Glutamatergic neuron (in vitro differentiated cells): ENCODE measurements at regions not wholly inside any gene's neighbourhood (a gene's known extent, or its start where the extent isn't known, plus 50 kb on each side); places are given as distances from the start of the nearest gene placed in this dataset.

ENCODE experiments used
- DNase-seq: peaks from one replicate; pipeline ENCODE4 v3.0.0; 2022
- H3K27ac Mint-ChIP-seq: one replicate; pipeline ENCODE4 v1.8.0; 2020; ENCODE audit warnings: mild to moderate bottlenecking, mixed read lengths, inconsistent platforms; ENCODE audit not compliant: unreplicated experiment
- H3K27me3 Mint-ChIP-seq: one replicate; pipeline ENCODE4 v1.8.0; 2020; ENCODE audit warnings: mild to moderate bottlenecking, moderate library complexity, mixed read lengths, inconsistent platforms; ENCODE audit not compliant: unreplicated experiment
- H3K36me3 Mint-ChIP-seq: one replicate; pipeline ENCODE4 v1.8.0; 2020; ENCODE audit warnings: mild to moderate bottlenecking, mixed read lengths, inconsistent platforms; ENCODE audit not compliant: unreplicated experiment
- H3K4me1 Mint-ChIP-seq: one replicate; pipeline ENCODE4 v1.8.0; 2020; ENCODE audit warnings: mild to moderate bottlenecking, low read depth, mixed read lengths, inconsistent platforms; ENCODE audit not compliant: unreplicated experiment
- H3K4me3 Mint-ChIP-seq: one replicate; pipeline ENCODE4 v1.8.0; 2020; ENCODE audit warnings: mild to moderate bottlenecking, mixed read lengths, inconsistent platforms; ENCODE audit not compliant: unreplicated experiment
- H3K9me3 Mint-ChIP-seq: one replicate; pipeline ENCODE4 v1.8.0; 2020; ENCODE audit warnings: mild to moderate bottlenecking, moderate library complexity, mixed read lengths, inconsistent platforms; ENCODE audit not compliant: unreplicated experiment
- TF ChIP-seq, protein P1 (sequence below): fragments of 200-600 bp; sonication (generic); IDR thresholded peaks from one replicate; pipeline ENCODE4 v1.5.0; 2021; ENCODE audit not compliant: partially characterized antibody, unreplicated experiment

DNA sequence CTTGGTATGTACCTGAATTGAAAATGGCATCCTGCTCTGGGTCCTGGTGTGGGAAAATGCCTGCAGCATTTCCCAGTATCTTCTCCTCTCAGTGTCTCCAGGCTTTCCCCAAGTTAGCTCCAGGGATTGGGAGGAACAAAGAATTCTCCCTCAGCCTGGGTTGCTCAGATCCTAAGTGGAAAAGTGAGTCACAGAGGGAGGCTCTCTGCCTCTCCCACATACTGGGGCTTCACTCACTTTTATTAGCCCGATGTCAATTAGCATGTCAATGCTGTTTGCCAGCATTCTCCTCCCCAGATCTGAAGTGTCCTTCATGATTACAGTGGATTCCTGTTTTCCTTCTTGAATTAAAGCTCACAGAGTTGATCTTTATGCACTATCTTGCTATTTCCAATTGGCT is 655.0 kb downstream of the EPHA3 start:
- Mint-ChIP-seq H3K36me3 (peaks cover 3% of the 10 kb centered on the region), H3K27ac (no peak overlapping the region), H3K9me3 (peaks cover 3% of the 10 kb centered on the region), H3K4me1 (no peaks in the 10 kb centered on the region), H3K27me3 (peaks cover 2% of the 10 kb centered on the region), H3K4me3 (no peak overlapping the region)
- no peak for DNase-seq
- TF ChIP-seq, protein P1, sequence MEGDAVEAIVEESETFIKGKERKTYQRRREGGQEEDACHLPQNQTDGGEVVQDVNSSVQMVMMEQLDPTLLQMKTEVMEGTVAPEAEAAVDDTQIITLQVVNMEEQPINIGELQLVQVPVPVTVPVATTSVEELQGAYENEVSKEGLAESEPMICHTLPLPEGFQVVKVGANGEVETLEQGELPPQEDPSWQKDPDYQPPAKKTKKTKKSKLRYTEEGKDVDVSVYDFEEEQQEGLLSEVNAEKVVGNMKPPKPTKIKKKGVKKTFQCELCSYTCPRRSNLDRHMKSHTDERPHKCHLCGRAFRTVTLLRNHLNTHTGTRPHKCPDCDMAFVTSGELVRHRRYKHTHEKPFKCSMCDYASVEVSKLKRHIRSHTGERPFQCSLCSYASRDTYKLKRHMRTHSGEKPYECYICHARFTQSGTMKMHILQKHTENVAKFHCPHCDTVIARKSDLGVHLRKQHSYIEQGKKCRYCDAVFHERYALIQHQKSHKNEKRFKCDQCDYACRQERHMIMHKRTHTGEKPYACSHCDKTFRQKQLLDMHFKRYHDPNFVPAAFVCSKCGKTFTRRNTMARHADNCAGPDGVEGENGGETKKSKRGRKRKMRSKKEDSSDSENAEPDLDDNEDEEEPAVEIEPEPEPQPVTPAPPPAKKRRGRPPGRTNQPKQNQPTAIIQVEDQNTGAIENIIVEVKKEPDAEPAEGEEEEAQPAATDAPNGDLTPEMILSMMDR: no peak

GRCh38 chr3:89783341-89783927 is 676.0 kb downstream of the EPHA3 start:
- H3K9me3 Mint-ChIP-seq: no peaks in the 10 kb centered on the region
- TF ChIP-seq, protein P1: no peak
- no peaks in the 10 kb centered on the region for H3K27me3 Mint-ChIP-seq
- H3K4me3 Mint-ChIP-seq: no peak overlapping the region
- H3K27ac Mint-ChIP-seq: no peak overlapping the region
- H3K36me3 Mint-ChIP-seq: no peaks in the 10 kb centered on the region
- DNase-seq: no peak
- H3K4me1 Mint-ChIP-seq: peaks cover 9% of the 10 kb centered on the region

GRCh38 chr3:89787485-89787884 is 680.1 kb downstream of the EPHA3 start:
- peaks cover 9% of the 10 kb centered on the region for H3K4me1 Mint-ChIP-seq
- H3K27ac Mint-ChIP-seq: no peak overlapping the region
- H3K27me3 Mint-ChIP-seq: no peaks in the 10 kb centered on the region
- no peaks in the 10 kb centered on the region for H3K9me3 Mint-ChIP-seq
- H3K36me3 Mint-ChIP-seq: no peaks in the 10 kb centered on the region
- no peak for DNase-seq
- TF ChIP-seq, protein P1: no peak
- H3K4me3 Mint-ChIP-seq: no peak overlapping the region

- H3K4me1 Mint-ChIP-seq: peaks cover 7% of the 10 kb centered on the region
- TF ChIP-seq, protein P1: no peak
- H3K9me3 Mint-ChIP-seq: no peaks in the 10 kb centered on the region
- no peaks in the 10 kb centered on the region for H3K27me3 Mint-ChIP-seq
- H3K27ac Mint-ChIP-seq: no peak overlapping the region
- H3K4me3 Mint-ChIP-seq: no peak overlapping the region
- H3K36me3 Mint-ChIP-seq: no peaks in the 10 kb centered on the region
- DNase-seq: no peak
Observed at GRCh38 chr3:89787979-89788378, 680.6 kb downstream of the EPHA3 start.

GRCh38 chr3:89795506-89795905 is 688.1 kb downstream of the EPHA3 start:
- no peak for DNase-seq
- TF ChIP-seq, protein P1: no peak
- Mint-ChIP-seq H3K27ac (no peak overlapping the region), H3K9me3 (no peaks in the 10 kb centered on the region), H3K27me3 (no peaks in the 10 kb centered on the region), H3K4me1 (peaks cover 2% of the 10 kb centered on the region), H3K4me3 (no peak overlapping the region), H3K36me3 (no peaks in the 10 kb centered on the region)
